PC-9 (cell line): ENCODE measurements at regions not wholly inside any gene's neighbourhood (a gene's known extent, or its start where the extent isn't known, plus 50 kb on each side); places are given as distances from the start of the nearest gene placed in this dataset.

Source experiments
- BruUV-seq: library from RNA; stranded (reverse); fragments of 400-500 nt; replicated peaks from 2 replicates; lab custom pipeline; 2021; lab: Mats Ljungman, UMichigan
- CTCF ChIA-PET: fragments of 300-600 bp; sonication (Branson Sonifier 250); formaldehyde crosslinking; loops from one replicate; lab custom pipeline; 2022; ENCODE audit warnings: antibody characterized with exemption; lab: Charles Lee
- POLR2A ChIA-PET: fragments of 300-600 bp; sonication (Branson Sonifier 250); formaldehyde crosslinking; loops from one replicate; lab custom pipeline; 2022; ENCODE audit warnings: antibody characterized with exemption; ENCODE audit not compliant: unreplicated experiment; lab: Charles Lee
- DNase-seq, 2 experiments: peaks; one replicate each; pipeline versions ENCODE4 v3.0.0 to v3.0.0-alpha.2; 2015 to 2022; ENCODE audit warnings: mixed read lengths in 1 of 2
- H2AFZ ChIP-seq: fragments of 200-600 bp; sonication (generic); 2 replicates; pipeline ENCODE4 v1.8.1; 2017; ENCODE audit warnings: antibody characterized with exemption
- H3F3A ChIP-seq: fragments of 200-600 bp; sonication (generic); 2 replicates; pipeline ENCODE4 v1.8.1; 2017; ENCODE audit warnings: antibody characterized with exemption, mild to moderate bottlenecking, low read depth; ENCODE audit not compliant: insufficient read depth
- H3K27ac ChIP-seq: fragments of 200-600 bp; sonication (generic); 2 replicates; pipeline ENCODE4 v1.6.1; 2016; ENCODE audit warnings: mixed run types
- H3K27me3 ChIP-seq: fragments of 200-600 bp; sonication (generic); 2 replicates; pipeline ENCODE4 v1.6.1; 2016; ENCODE audit warnings: low read depth, mixed run types; ENCODE audit not compliant: insufficient read depth
- H3K36me3 ChIP-seq: fragments of 200-600 bp; sonication (generic); 2 replicates; pipeline ENCODE4 v1.6.1; 2016; ENCODE audit warnings: low read depth, mixed run types
- H3K4me1 ChIP-seq: fragments of 200-600 bp; sonication (generic); replicated peaks from 2 replicates; pipeline ENCODE4 v1.6.1; 2016; ENCODE audit warnings: mixed run types; ENCODE audit not compliant: insufficient read depth
- H3K4me2 ChIP-seq: fragments of 200-600 bp; sonication (generic); 2 replicates; pipeline ENCODE4 v1.6.1; 2017; ENCODE audit warnings: mixed run types
- H3K4me3 ChIP-seq: fragments of 200-600 bp; sonication (generic); 2 replicates; pipeline ENCODE4 v1.6.1; 2016; ENCODE audit warnings: mixed run types
- H3K79me2 ChIP-seq: fragments of 200-600 bp; sonication (generic); 2 replicates; pipeline ENCODE4 v1.6.1; 2017; ENCODE audit warnings: low read depth, mixed run types
- H3K9me2 ChIP-seq: fragments of 200-600 bp; sonication (generic); 2 replicates; pipeline ENCODE4 v1.8.1; 2017; ENCODE audit warnings: mild to moderate bottlenecking; ENCODE audit not compliant: insufficient read depth
- H3K9me3 ChIP-seq: fragments of 200-600 bp; sonication (generic); 2 replicates; pipeline ENCODE4 v1.8.1; 2016; ENCODE audit warnings: low read depth; ENCODE audit not compliant: insufficient read depth
- H4K20me1 ChIP-seq: fragments of 200-600 bp; sonication (generic); 2 replicates; pipeline ENCODE4 v1.8.1; 2017; ENCODE audit not compliant: insufficient read depth
- CTCF ChIP-seq: fragments of 200-600 bp; sonication (generic); conservative IDR thresholded peaks from 2 replicates; pipeline ENCODE4 v1.6.1; 2017; ENCODE audit warnings: mixed run types, antibody characterized with exemption, mild to moderate bottlenecking, moderate library complexity
- EZH2 ChIP-seq: fragments of 200-600 bp; sonication (generic); IDR thresholded peaks from 2 replicates; pipeline ENCODE4 v1.8.0; 2017; ENCODE audit warnings: antibody characterized with exemption, low read depth
- intact Hi-C: fragments of 100-400 bp; cut with micrococcal nuclease; formaldehyde crosslinking; loops from one replicate; pipeline ENCODE4 v1.10.0; 2022; ENCODE audit not compliant: unreplicated experiment

- no peak overlapping the region for H3K27ac ChIP-seq
- ChIA-PET CTCF (no interaction called here), POLR2A (no interaction called here)
- BruUV-seq: no TSS peak
- H4K20me1 ChIP-seq: no peaks in the 10 kb centered on the region
- H3K9me3 ChIP-seq: no peaks in the 10 kb centered on the region
- no peaks in the 10 kb centered on the region; the same call in 1 of the 2 replicates for H3K9me2 ChIP-seq
- TF ChIP-seq CTCF (no peak), EZH2 (no peak)
- no peak overlapping the region for H3K4me3 ChIP-seq
- H3K4me2 ChIP-seq: no peak overlapping the region
- H3K4me1 ChIP-seq: no peaks in the 10 kb centered on the region
- no peaks in the 10 kb centered on the region for H3F3A ChIP-seq
- no peaks in the 10 kb centered on the region for H3K27me3 ChIP-seq
- H2AFZ ChIP-seq: no peak overlapping the region
- no peaks in the 10 kb centered on the region for H3K36me3 ChIP-seq
- H3K79me2 ChIP-seq: no peaks in the 10 kb centered on the region
- no peak for DNase-seq
- intact Hi-C loops: no loop called here
Measured at GRCh38 chr2:184041777-184042176, 556.6 kb upstream of the ZNF804A start.

GRCh38 chr2:184047536-184047935, 550.8 kb upstream of the ZNF804A start:
- Histone ChIP-seq H3K4me2 (no peak overlapping the region), H3K27me3 (no peaks in the 10 kb centered on the region), H3K4me1 (no peaks in the 10 kb centered on the region), H3K4me3 (no peak overlapping the region), H3K27ac (no peak overlapping the region), H4K20me1 (no peaks in the 10 kb centered on the region), H3F3A (no peaks in the 10 kb centered on the region), H3K9me2 (no peaks in the 10 kb centered on the region; the same call in 1 of the 2 replicates), H3K9me3 (no peaks in the 10 kb centered on the region), H3K79me2 (no peaks in the 10 kb centered on the region), H2AFZ (no peak overlapping the region), H3K36me3 (no peaks in the 10 kb centered on the region)
- CTCF ChIA-PET: no interaction called here
- no peak for TF ChIP-seq EZH2
- no peak for TF ChIP-seq CTCF
- no peak for DNase-seq
- POLR2A ChIA-PET: no interaction called here
- intact Hi-C loops: no loop called here
- BruUV-seq: no TSS peak

GRCh38 chr2:184049566-184049965, 548.8 kb upstream of the ZNF804A start:
- no TSS peak for BruUV-seq
- Histone ChIP-seq H3K27me3 (no peaks in the 10 kb centered on the region), H4K20me1 (no peaks in the 10 kb centered on the region), H3K27ac (no peak overlapping the region), H3K9me2 (no peaks in the 10 kb centered on the region; the same call in 1 of the 2 replicates), H3K9me3 (no peaks in the 10 kb centered on the region), H3K4me1 (no peaks in the 10 kb centered on the region), H3K4me2 (no peak overlapping the region), H3F3A (no peaks in the 10 kb centered on the region), H3K4me3 (no peak overlapping the region), H3K79me2 (no peaks in the 10 kb centered on the region), H2AFZ (peak overlapping the region; percentile 11; the same call in 1 of the 2 replicates), H3K36me3 (no peaks in the 10 kb centered on the region)
- POLR2A ChIA-PET: no interaction called here
- CTCF ChIA-PET: no interaction called here
- no peak for DNase-seq
- no peak for TF ChIP-seq EZH2
- no peak for TF ChIP-seq CTCF
- intact Hi-C loops: no loop called here
